Tibial nerve (tissue), 4 donors: ENCODE measurements at regions not wholly inside any gene's neighbourhood (a gene's known extent, or its start where the extent isn't known, plus 50 kb on each side); places are given as distances from the start of the nearest gene placed in this dataset.

Experiments used
- DNase-seq, 2 donors: peaks; one replicate each; pipeline ENCODE4 v3.0.0-alpha.2; 2019; ENCODE audit warnings: low spot score in 2 of 2
- H3K27ac ChIP-seq, 4 donors: fragments of 200-600 bp; sonication (generic) in 3 of 4; one replicate each; pipeline ENCODE4 v1.5.1; 2017 to 2019; ENCODE audit warnings: mild to moderate bottlenecking in 1 of 4
- H3K27me3 ChIP-seq, 2 donors: fragments of 200-600 bp; sonication (generic) in 1 of 2; one replicate each; pipeline versions ENCODE4 v1.5.1 to v1.6.0; 2017 to 2019
- H3K36me3 ChIP-seq, 3 donors: fragments of 200-600 bp; sonication (generic); one replicate each; pipeline ENCODE4 v1.5.1; 2018 to 2019
- H3K4me1 ChIP-seq, 4 donors: fragments of 200-600 bp; sonication (generic) in 3 of 4; one replicate each; pipeline ENCODE4 v1.5.1; 2017 to 2019
- H3K4me3 ChIP-seq, 4 donors: fragments of 200-600 bp; sonication (generic) in 3 of 4; one replicate each; pipeline ENCODE4 v1.5.1; 2017 to 2019; ENCODE audit warnings: mild to moderate bottlenecking in 1 of 4, moderate library complexity in 1 of 4
- H3K9me3 ChIP-seq, 4 donors: fragments of 200-600 bp; sonication (generic) in 3 of 4; one replicate each; pipeline ENCODE4 v1.5.1; 2017 to 2019
- EP300 ChIP-seq, 2 donors: sonication (generic); formaldehyde crosslinking; IDR thresholded peaks; one replicate each; pipeline ENCODE4 v1.6.1; 2017; ENCODE audit warnings: antibody characterized with exemption in 2 of 2, mild to moderate bottlenecking in 1 of 2
- POLR2A ChIP-seq, 2 donors: fragments of 450-650 bp; IDR thresholded peaks; one replicate each; pipeline ENCODE4 v1.6.1; 2017; ENCODE audit warnings: antibody characterized with exemption in 2 of 2, mild to moderate bottlenecking in 2 of 2, moderate library complexity in 2 of 2
- WGBS, 2 donors: methylation state at CpG; one replicate each; pipeline ENCODE4 v1.1.5; 2018; 5-methylcytosine and 5-hydroxymethylcytosine counted together
- TF ChIP-seq, protein P1 (sequence below), 5 experiments: fragments of 200-600 bp in 3 of 5; fragments of 450-650 bp in 2 of 5; sonication (generic) in 3 of 5; IDR thresholded peaks; one replicate each; pipeline ENCODE4 v1.5.1; 2016 to 2019; ENCODE audit warnings: antibody characterized with exemption in 5 of 5, mild to moderate bottlenecking in 3 of 5, moderate library complexity in 2 of 5

DNA sequence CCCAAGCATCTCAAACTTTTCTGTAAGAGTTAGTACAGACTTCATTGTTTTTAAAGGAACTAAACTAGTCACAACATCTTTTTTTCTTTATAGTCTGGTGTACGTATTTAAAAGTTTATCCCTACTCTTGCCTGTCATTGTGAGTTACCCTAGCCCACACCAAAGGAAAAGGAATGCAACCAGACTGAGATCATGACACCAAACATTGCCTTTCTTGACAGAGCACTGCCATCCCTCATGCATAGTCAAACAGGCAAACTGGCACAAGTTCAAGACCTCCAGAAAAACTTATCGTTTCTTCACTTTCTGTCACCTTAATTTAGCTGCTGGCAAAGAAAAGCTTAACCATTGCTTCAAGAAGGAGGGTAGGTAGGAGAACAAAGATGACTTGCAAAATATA is 448.4 kb upstream of the MANEA start:
- 52 to 64% methylated on average over 2 of the region's 2 CpGs for WGBS, 2 donors
- H3K4me3 ChIP-seq = no peak overlapping the region
- DNase-seq = no peak
- H3K27me3 ChIP-seq = no peaks in the 10 kb centered on the region
- no peaks in the 10 kb centered on the region for H3K4me1 ChIP-seq
- no peak overlapping the region for H3K27ac ChIP-seq
- no peaks in the 10 kb centered on the region for H3K9me3 ChIP-seq
- TF ChIP-seq, protein P1, sequence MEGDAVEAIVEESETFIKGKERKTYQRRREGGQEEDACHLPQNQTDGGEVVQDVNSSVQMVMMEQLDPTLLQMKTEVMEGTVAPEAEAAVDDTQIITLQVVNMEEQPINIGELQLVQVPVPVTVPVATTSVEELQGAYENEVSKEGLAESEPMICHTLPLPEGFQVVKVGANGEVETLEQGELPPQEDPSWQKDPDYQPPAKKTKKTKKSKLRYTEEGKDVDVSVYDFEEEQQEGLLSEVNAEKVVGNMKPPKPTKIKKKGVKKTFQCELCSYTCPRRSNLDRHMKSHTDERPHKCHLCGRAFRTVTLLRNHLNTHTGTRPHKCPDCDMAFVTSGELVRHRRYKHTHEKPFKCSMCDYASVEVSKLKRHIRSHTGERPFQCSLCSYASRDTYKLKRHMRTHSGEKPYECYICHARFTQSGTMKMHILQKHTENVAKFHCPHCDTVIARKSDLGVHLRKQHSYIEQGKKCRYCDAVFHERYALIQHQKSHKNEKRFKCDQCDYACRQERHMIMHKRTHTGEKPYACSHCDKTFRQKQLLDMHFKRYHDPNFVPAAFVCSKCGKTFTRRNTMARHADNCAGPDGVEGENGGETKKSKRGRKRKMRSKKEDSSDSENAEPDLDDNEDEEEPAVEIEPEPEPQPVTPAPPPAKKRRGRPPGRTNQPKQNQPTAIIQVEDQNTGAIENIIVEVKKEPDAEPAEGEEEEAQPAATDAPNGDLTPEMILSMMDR (IDR thresholded peaks at IDR 0.05) = no peak
- TF ChIP-seq EP300 (IDR thresholded peaks at IDR 0.05) (no peak), POLR2A (IDR thresholded peaks at IDR 0.05) (no peak)
- H3K36me3 ChIP-seq = no peaks in the 10 kb centered on the region

DNA sequence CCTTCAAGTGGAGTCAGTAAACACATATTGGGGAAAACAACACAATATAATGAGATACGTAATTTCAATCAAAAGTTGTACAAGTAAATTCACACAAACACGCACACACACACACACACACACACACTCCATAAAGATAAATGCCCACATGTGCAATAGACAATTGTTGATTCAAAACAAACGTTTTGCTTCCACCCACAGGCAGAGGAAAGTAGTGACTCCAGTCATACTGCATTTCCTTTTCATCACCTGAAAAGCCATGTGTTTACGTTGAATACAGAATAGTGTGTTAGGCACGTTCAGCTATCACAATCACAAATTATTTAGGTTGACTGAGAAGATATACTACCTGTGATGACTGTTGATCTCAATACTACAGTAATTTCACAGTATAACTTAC is 443.8 kb upstream of the MANEA start:
- H3K4me3 ChIP-seq = no peak overlapping the region
- no peak for DNase-seq
- H3K27me3 ChIP-seq = no peaks in the 10 kb centered on the region
- TF ChIP-seq EP300 (IDR thresholded peaks at IDR 0.05) (no peak), POLR2A (IDR thresholded peaks at IDR 0.05) (no peak)
- TF ChIP-seq, protein P1 (IDR thresholded peaks at IDR 0.05) = no peak
- H3K4me1 ChIP-seq = no peaks in the 10 kb centered on the region
- no peaks in the 10 kb centered on the region for H3K36me3 ChIP-seq
- no peaks in the 10 kb centered on the region for H3K9me3 ChIP-seq
- H3K27ac ChIP-seq = no peak overlapping the region
- 31 to 46% methylated on average over 5 of the region's 5 CpGs for WGBS, 2 donors

DNA sequence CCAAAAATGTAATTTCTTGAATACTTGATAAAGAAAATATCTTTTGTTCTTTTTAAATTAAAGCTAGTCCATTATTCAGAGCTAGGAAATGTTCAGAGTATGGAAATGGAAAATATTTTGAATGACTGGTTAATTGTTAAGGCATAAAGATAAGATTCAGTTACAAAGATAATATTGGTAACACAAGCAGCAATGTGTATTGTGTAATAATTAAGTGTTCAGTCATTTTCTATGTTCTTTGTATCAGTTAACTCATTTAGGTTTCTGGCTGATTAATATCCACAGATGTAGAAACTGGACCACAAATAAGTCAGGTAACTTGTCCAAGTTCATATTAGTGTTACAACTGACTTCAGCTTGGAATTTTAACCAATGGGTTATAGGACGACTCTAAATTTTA is 442.2 kb upstream of the MANEA start:
- no peak for DNase-seq
- Histone ChIP-seq H3K4me3 (no peak overlapping the region), H3K9me3 (no peaks in the 10 kb centered on the region), H3K36me3 (no peaks in the 10 kb centered on the region), H3K27ac (no peak overlapping the region), H3K27me3 (no peaks in the 10 kb centered on the region), H3K4me1 (no peaks in the 10 kb centered on the region)
- WGBS, 2 donors = 68 to 80% methylated on average over 1 of the region's 1 CpG
- no peak for TF ChIP-seq EP300 (IDR thresholded peaks at IDR 0.05)
- TF ChIP-seq POLR2A (IDR thresholded peaks at IDR 0.05) = no peak
- TF ChIP-seq, protein P1 (IDR thresholded peaks at IDR 0.05) = no peak

DNA sequence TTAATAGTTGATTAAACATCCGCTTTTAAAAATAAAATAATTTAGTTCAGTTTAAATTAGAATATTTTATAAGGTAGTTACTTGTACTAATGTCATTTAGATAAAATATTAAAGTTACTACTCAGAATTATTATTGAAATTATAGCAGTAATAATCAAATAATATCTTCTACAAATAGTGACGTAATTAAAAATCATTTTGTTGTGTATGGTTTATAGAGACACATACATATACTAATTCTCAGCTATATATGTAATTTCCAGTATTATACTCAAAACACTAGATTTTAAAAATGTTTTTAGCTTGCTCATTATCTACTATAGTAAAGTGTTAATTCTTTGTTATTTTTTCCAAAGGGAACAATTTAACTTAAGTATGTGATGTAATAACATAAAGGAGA is 435.2 kb upstream of the MANEA start:
- WGBS, 2 donors = 94 to 97% methylated on average over 2 of the region's 2 CpGs
- no peaks in the 10 kb centered on the region for H3K27me3 ChIP-seq
- no peak overlapping the region for H3K4me3 ChIP-seq
- H3K27ac ChIP-seq = no peak overlapping the region
- no peaks in the 10 kb centered on the region for H3K9me3 ChIP-seq
- TF ChIP-seq POLR2A (IDR thresholded peaks at IDR 0.05) = no peak
- TF ChIP-seq EP300 (IDR thresholded peaks at IDR 0.05) = no peak
- TF ChIP-seq, protein P1 (IDR thresholded peaks at IDR 0.05) = no peak
- DNase-seq = no peak
- H3K4me1 ChIP-seq = no peaks in the 10 kb centered on the region
- H3K36me3 ChIP-seq = no peaks in the 10 kb centered on the region

DNA sequence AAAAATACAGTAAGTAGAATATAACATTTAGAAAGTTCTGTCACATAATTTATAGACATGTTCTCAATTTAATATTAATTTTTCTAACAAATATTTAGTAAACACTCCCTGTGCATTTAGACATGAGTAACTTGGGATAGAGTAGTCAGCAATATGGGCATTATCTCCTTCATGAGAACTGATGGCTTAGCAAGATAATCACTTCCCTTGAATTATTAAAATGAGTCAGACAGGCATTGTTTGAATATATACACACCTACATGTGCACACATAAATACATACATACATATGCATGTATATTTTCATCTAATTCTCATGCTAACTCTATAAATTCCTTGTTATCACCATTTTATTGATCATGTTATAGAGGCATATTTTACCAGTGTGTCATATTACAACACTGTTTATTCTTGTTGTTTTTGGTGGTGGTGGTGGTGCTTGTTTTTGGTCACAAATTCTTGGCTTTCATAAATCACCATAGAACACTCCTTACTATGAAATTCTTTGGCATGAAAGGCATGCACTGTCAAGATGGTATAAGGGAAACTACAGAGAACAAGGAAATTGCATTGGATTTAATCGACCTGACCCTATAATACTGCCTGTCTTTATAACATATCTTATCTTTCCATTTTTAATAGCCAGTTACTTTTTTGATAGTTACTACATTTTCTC is 434.5 kb upstream of the MANEA start:
- no peak for DNase-seq
- Histone ChIP-seq H3K9me3 (no peaks in the 10 kb centered on the region), H3K27ac (no peak overlapping the region), H3K27me3 (no peaks in the 10 kb centered on the region), H3K36me3 (no peaks in the 10 kb centered on the region), H3K4me1 (no peaks in the 10 kb centered on the region), H3K4me3 (no peak overlapping the region)
- no peak for TF ChIP-seq EP300 (IDR thresholded peaks at IDR 0.05)
- no peak for TF ChIP-seq POLR2A (IDR thresholded peaks at IDR 0.05)
- TF ChIP-seq, protein P1 (IDR thresholded peaks at IDR 0.05) = no peak
- 63 to 75% methylated on average over 1 of the region's 1 CpG for WGBS, 2 donors
